ENCODE measurements at regions not wholly inside any gene's neighbourhood (a gene's known extent, or its start where the extent isn't known, plus 50 kb on each side); places are given as distances from the start of the nearest gene placed in this dataset.

DNA sequence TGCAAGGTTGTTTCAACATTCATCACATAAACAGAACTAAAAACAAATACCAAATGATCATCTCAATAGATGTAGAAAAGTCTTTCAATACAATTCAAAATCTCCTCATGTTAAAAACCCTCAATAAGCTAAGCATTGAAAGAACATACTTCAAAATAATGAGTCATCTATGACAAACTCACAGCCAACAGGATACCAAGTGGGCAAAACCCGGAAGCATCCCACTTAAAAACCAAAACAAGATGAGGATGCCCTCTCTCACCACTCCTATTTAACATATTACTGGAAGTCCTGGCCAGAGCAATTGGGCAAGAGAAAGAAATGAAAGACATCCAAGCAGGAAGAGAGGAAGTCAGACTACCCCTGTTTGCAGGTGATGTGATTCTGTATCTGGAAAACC, 992.2 kb upstream of the PIK3C3 start:
- TF ChIP-seq CTCF (IDR thresholded peaks at IDR 0.05; ENCODE audit: low read length) (no peak), EZH2 (IDR thresholded peaks at IDR 0.05; ENCODE audit: borderline replicate concordance, low read length) (no peak)
